Calu3 (cell line): ENCODE measurements at regions not wholly inside any gene's neighbourhood (a gene's known extent, or its start where the extent isn't known, plus 50 kb on each side); places are given as distances from the start of the nearest gene placed in this dataset.

Experiments used
- BruUV-seq: library from RNA; stranded (reverse); fragments of 400-500 nt; replicated peaks from 2 replicates; lab custom pipeline; 2021; lab: Mats Ljungman, UMichigan
- CTCF ChIA-PET: fragments of 300-600 bp; sonication (Branson Sonifier 250); formaldehyde crosslinking; loops from one replicate; lab custom pipeline; 2022; ENCODE audit warnings: antibody characterized with exemption; lab: Charles Lee
- DNase-seq: peaks from one replicate; pipeline ENCODE4 v3.0.0; 2022
- H3K27ac Mint-ChIP-seq: one replicate; pipeline ENCODE4 v1.8.0; 2022; ENCODE audit warnings: mixed read lengths; ENCODE audit not compliant: unreplicated experiment
- H3K27me3 Mint-ChIP-seq: one replicate; pipeline ENCODE4 v1.8.0; 2022; ENCODE audit warnings: mixed read lengths; ENCODE audit not compliant: unreplicated experiment
- H3K36me3 Mint-ChIP-seq: one replicate; pipeline ENCODE4 v1.8.0; 2022; ENCODE audit warnings: mild to moderate bottlenecking, moderate library complexity, mixed read lengths; ENCODE audit not compliant: insufficient read depth, unreplicated experiment
- H3K4me1 Mint-ChIP-seq: one replicate; pipeline ENCODE4 v1.8.0; 2022; ENCODE audit warnings: mild to moderate bottlenecking, low read depth, mixed read lengths; ENCODE audit not compliant: unreplicated experiment
- H3K4me3 Mint-ChIP-seq: one replicate; pipeline ENCODE4 v1.8.0; 2022; ENCODE audit warnings: mild to moderate bottlenecking, low read depth, moderate library complexity, mixed read lengths; ENCODE audit not compliant: unreplicated experiment
- H3K9me3 Mint-ChIP-seq: one replicate; pipeline ENCODE4 v1.8.0; 2022; ENCODE audit warnings: low read depth, mixed read lengths; ENCODE audit not compliant: unreplicated experiment
- intact Hi-C: fragments of 100-400 bp; cut with micrococcal nuclease; formaldehyde crosslinking; loops from one replicate; pipeline ENCODE4 v1.10.0; 2022; ENCODE audit not compliant: unreplicated experiment
- TF ChIP-seq, protein P1 (sequence below): fragments of 200-600 bp; IDR thresholded peaks from one replicate; pipeline ENCODE4 v1.8.0; 2022; ENCODE audit warnings: antibody characterized with exemption; ENCODE audit not compliant: unreplicated experiment

- no TSS peak for BruUV-seq
- no peaks in the 10 kb centered on the region for H3K27me3 Mint-ChIP-seq
- H3K4me1 Mint-ChIP-seq, result no peaks in the 10 kb centered on the region
- peaks cover 6% of the 10 kb centered on the region for H3K9me3 Mint-ChIP-seq
- no peaks in the 10 kb centered on the region for H3K36me3 Mint-ChIP-seq
- H3K27ac Mint-ChIP-seq, result no peak overlapping the region
- H3K4me3 Mint-ChIP-seq, result no peak overlapping the region
- DNase-seq, result no peak
- TF ChIP-seq, protein P1, sequence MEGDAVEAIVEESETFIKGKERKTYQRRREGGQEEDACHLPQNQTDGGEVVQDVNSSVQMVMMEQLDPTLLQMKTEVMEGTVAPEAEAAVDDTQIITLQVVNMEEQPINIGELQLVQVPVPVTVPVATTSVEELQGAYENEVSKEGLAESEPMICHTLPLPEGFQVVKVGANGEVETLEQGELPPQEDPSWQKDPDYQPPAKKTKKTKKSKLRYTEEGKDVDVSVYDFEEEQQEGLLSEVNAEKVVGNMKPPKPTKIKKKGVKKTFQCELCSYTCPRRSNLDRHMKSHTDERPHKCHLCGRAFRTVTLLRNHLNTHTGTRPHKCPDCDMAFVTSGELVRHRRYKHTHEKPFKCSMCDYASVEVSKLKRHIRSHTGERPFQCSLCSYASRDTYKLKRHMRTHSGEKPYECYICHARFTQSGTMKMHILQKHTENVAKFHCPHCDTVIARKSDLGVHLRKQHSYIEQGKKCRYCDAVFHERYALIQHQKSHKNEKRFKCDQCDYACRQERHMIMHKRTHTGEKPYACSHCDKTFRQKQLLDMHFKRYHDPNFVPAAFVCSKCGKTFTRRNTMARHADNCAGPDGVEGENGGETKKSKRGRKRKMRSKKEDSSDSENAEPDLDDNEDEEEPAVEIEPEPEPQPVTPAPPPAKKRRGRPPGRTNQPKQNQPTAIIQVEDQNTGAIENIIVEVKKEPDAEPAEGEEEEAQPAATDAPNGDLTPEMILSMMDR, result no peak
- CTCF ChIA-PET, result no interaction called here
- intact Hi-C loops, result no loop called here
Measured at GRCh38 chr2:126085011-126085795, 570.8 kb upstream of the GYPC start.

DNA sequence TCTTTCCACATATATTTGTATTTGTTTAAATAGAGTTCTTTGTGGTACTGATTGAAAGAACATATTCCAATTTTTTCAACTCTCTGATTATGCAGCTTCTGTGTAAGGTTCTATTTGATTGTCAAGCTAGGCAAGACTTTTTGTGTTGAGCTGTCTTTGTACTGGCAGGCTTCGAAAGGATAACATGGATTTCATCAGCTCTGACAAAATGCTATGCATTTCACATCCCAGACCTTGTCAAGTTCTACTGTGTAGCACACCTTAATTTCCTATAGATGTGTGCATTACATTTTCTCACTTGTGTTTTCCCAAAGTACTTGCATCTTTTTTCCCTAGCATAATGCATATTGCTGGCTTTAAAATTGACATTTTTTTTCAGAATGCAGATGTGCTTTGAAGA, 555.0 kb upstream of the GYPC start:
- intact Hi-C loops, result no loop called here
- TF ChIP-seq, protein P1, result no peak
- Mint-ChIP-seq H3K4me1 (no peaks in the 10 kb centered on the region), H3K27ac (no peak overlapping the region), H3K9me3 (peaks cover 8% of the 10 kb centered on the region), H3K4me3 (no peak overlapping the region), H3K36me3 (no peaks in the 10 kb centered on the region), H3K27me3 (no peaks in the 10 kb centered on the region)
- no TSS peak for BruUV-seq
- CTCF ChIA-PET, result no interaction called here
- no peak for DNase-seq

DNA sequence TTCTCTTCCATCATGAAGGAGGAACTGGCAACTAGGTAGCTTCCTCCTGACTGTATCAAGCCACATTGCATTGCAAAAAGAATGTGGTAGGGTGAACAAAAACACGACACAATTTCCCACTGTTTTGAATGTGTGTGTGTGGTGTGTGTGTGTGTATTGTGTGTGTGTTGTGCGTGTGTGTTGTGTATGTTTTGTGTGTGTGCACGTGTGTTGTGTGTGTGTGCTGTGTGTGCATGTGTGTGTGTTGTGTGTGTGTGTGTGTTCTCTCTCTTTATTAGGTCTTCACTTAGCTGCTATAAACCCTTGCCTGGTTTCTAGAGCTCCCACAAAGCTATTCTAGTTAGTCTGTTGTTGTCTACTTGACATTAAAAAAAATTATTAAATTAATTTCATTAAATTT, 550.0 kb upstream of the GYPC start:
- Mint-ChIP-seq H3K27ac (no peak overlapping the region), H3K4me1 (no peaks in the 10 kb centered on the region), H3K27me3 (no peaks in the 10 kb centered on the region), H3K4me3 (no peak overlapping the region), H3K36me3 (no peaks in the 10 kb centered on the region), H3K9me3 (peaks cover 25% of the 10 kb centered on the region)
- no peak for DNase-seq
- no TSS peak for BruUV-seq
- TF ChIP-seq, protein P1, result no peak
- CTCF ChIA-PET, result no interaction called here
- intact Hi-C loops, result no loop called here

DNA sequence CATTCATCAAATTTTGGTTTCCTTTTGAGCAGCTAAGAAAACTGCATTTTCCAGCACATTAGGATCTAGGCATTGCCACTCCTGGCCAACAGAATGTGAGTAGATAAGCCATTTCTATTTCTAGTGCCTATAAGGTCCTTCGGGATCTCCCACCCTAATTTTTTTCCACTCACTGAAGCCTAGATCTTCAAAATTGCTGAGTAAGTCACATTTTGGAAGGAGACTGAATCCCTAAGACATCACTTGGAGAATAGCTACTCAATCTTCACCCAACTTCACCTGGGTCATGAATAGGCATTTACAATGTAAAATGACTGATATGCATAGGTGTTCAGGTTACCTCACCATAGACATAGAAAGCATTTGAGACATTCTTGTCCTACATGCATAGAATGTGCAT, 548.1 kb upstream of the GYPC start:
- no TSS peak for BruUV-seq
- Mint-ChIP-seq H3K27ac (no peak overlapping the region), H3K27me3 (no peaks in the 10 kb centered on the region), H3K4me3 (no peak overlapping the region), H3K36me3 (no peaks in the 10 kb centered on the region), H3K4me1 (no peaks in the 10 kb centered on the region), H3K9me3 (peaks cover 26% of the 10 kb centered on the region)
- TF ChIP-seq, protein P1, result no peak
- intact Hi-C loops, result no loop called here
- no peak for DNase-seq
- CTCF ChIA-PET, result no interaction called here
